Neuronal stem cell (in vitro differentiated cells): ENCODE measurements at regions not wholly inside any gene's neighbourhood (a gene's known extent, or its start where the extent isn't known, plus 50 kb on each side); places are given as distances from the start of the nearest gene placed in this dataset.

Experiments
- DNase-seq: peaks from one replicate; pipeline ENCODE4 v3.0.0-alpha.2; 2013; ENCODE audit warnings: low spot score
- H2AFZ ChIP-seq: one replicate; pipeline ENCODE4 v1.6.1; 2013; ENCODE audit warnings: mild to moderate bottlenecking, low read length, inconsistent platforms
- H2AK5ac ChIP-seq: 2 replicates; pipeline ENCODE4 v1.6.1; 2013; ENCODE audit warnings: low read depth, mild to moderate bottlenecking, inconsistent platforms, low read length, moderate library complexity, mixed read lengths
- H2BK120ac ChIP-seq: 2 replicates; pipeline ENCODE4 v1.6.1; 2013; ENCODE audit warnings: low read depth, mild to moderate bottlenecking, inconsistent platforms, low read length, moderate library complexity, mixed read lengths
- H2BK12ac ChIP-seq: one replicate; pipeline ENCODE4 v1.6.1; 2013; ENCODE audit warnings: low read length, inconsistent platforms
- H2BK15ac ChIP-seq: 2 replicates; pipeline ENCODE4 v1.6.1; 2013; ENCODE audit warnings: mild to moderate bottlenecking, low read length, inconsistent platforms, mixed read lengths
- H2BK5ac ChIP-seq: one replicate; pipeline ENCODE4 v1.6.1; 2013; ENCODE audit warnings: inconsistent platforms, mild to moderate bottlenecking, low read length, moderate library complexity
- H3K14ac ChIP-seq: one replicate; pipeline ENCODE4 v1.6.1; 2013; ENCODE audit warnings: low read length, inconsistent platforms
- H3K18ac ChIP-seq: 2 replicates; pipeline ENCODE4 v1.6.1; 2013; ENCODE audit warnings: low read length, inconsistent platforms
- H3K23ac ChIP-seq: 2 replicates; pipeline ENCODE4 v1.6.1; 2013; ENCODE audit warnings: low read depth, mild to moderate bottlenecking, mixed read lengths, low read length, inconsistent platforms; ENCODE audit not compliant: poor library complexity
- H3K27ac ChIP-seq: replicated peaks from 3 replicates; pipeline ENCODE4 v1.5.1; 2013; ENCODE audit warnings: low read length, inconsistent platforms
- H3K27me3 ChIP-seq, 3 experiments: 2 replicates each; pipeline ENCODE4 v1.6.1; 2013; ENCODE audit warnings: low read length in 3 of 3, mild to moderate bottlenecking in 2 of 3, inconsistent platforms in 1 of 3, low read depth in 1 of 3, mixed read lengths in 1 of 3, moderate library complexity in 1 of 3; ENCODE audit not compliant: control insufficient read depth in 3 of 3, insufficient read depth in 3 of 3
- H3K36me3 ChIP-seq, 2 donors: replicated peaks in 1 of 2; 2 replicates each; pipeline ENCODE4 v1.6.1; 2013; ENCODE audit warnings: low read length in 2 of 2; ENCODE audit not compliant: control insufficient read depth in 2 of 2, insufficient read depth in 2 of 2
- H3K4ac ChIP-seq: 2 replicates; pipeline ENCODE4 v1.6.1; 2013; ENCODE audit warnings: inconsistent platforms, mild to moderate bottlenecking, low read length, moderate library complexity
- H3K4me1 ChIP-seq, 2 donors: 1 replicate in 1 of 2; 2 replicates in 1 of 2; pipeline ENCODE4 v1.6.1; 2013; ENCODE audit warnings: low read length in 2 of 2, low read depth in 1 of 2; ENCODE audit not compliant: control insufficient read depth in 2 of 2, insufficient read depth in 1 of 2
- H3K4me2 ChIP-seq: one replicate; pipeline ENCODE4 v1.6.1; 2013; ENCODE audit warnings: mild to moderate bottlenecking, low read length, inconsistent platforms; ENCODE audit not compliant: insufficient read depth, poor library complexity, severe bottlenecking
- H3K4me3 ChIP-seq, 2 donors: 2 replicates each; pipeline ENCODE4 v1.5.1; 2013; ENCODE audit warnings: low read length in 2 of 2, mild to moderate bottlenecking in 2 of 2, inconsistent platforms in 1 of 2, moderate library complexity in 1 of 2
- H3K79me1 ChIP-seq: one replicate; pipeline ENCODE4 v1.6.1; 2013; ENCODE audit warnings: low read depth, mild to moderate bottlenecking, inconsistent platforms, low read length, moderate library complexity
- H3K9ac ChIP-seq: one replicate; pipeline ENCODE4 v1.6.1; 2013; ENCODE audit warnings: mild to moderate bottlenecking, low read depth, low read length, inconsistent platforms; ENCODE audit not compliant: poor library complexity
- H3K9me3 ChIP-seq, 2 donors: replicated peaks in 1 of 2; 2 replicates each; pipeline versions ENCODE3 to v1.6.1; 2013; ENCODE audit warnings: low read length in 2 of 2, mild to moderate bottlenecking in 2 of 2, inconsistent platforms in 1 of 2, low read depth in 1 of 2, mixed read lengths in 1 of 2, moderate library complexity in 1 of 2; ENCODE audit not compliant: control insufficient read depth in 2 of 2, insufficient read depth in 1 of 2
- H4K8ac ChIP-seq: one replicate; pipeline ENCODE4 v1.6.1; 2013; ENCODE audit warnings: low read depth, mild to moderate bottlenecking, inconsistent platforms, low read length, moderate library complexity
- H4K91ac ChIP-seq: one replicate; pipeline ENCODE4 v1.6.1; 2013; ENCODE audit warnings: low read length, low read depth, mild to moderate bottlenecking, inconsistent platforms; ENCODE audit not compliant: poor library complexity
- WGBS, 2 donors: extraction: QIAGEN DNeasy Blood & Tissue Kit; methylation state at CpG; one replicate each; pipeline ENCODE4 v1.1.7; 2013; ENCODE audit warnings: missing lambda C conversion rate in 2 of 2, mixed read lengths in 1 of 2; ENCODE audit not compliant: insufficient read length in 2 of 2, insufficient replicate concordance in 1 of 2; ENCODE audit errors: extremely low coverage in 2 of 2; 5-methylcytosine and 5-hydroxymethylcytosine counted together

DNA sequence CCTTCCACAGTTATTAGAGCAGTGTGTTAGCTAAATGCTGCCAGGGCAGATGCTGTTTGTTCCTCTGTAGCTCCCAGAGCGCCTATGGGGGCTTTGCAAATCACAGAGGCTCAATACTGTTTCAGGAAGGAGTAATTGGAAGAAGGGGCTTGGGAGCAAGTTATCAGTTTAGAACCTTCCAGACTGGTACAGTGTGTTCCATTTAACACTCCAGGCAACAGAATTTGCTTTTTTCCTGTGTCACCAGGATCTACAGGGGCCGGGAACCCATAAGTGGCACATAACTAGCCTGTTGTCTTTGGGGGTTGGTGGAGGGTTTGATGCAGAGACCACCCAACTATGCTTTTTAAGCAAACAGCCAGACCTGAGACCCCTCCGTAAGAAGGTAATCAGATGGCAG is 307.3 kb upstream of the KCNN2 start:
- H2BK12ac ChIP-seq = peak overlapping the region; percentile 25
- H3K36me3 ChIP-seq = no peaks in the 10 kb centered on the region
- H4K91ac ChIP-seq = no peak overlapping the region
- peaks cover 5 to 10% of the 10 kb centered on the region in 2 donors for H3K4me1 ChIP-seq
- H3K27ac ChIP-seq = no peak overlapping the region
- no peak for DNase-seq
- H3K18ac ChIP-seq = peak overlapping the region; percentile 24
- no peak overlapping the region for H2BK5ac ChIP-seq
- no peak overlapping the region for H3K14ac ChIP-seq
- no peak overlapping the region for H3K9ac ChIP-seq
- H3K4me3 ChIP-seq = no peak overlapping the region
- no peaks in the 10 kb centered on the region for H3K9me3 ChIP-seq
- no peaks in the 10 kb centered on the region for H3K79me1 ChIP-seq
- H3K27me3 ChIP-seq = peaks cover 0 to 47% (median 10%) of the 10 kb centered on the region in 3 experiments
- H4K8ac ChIP-seq = no peak overlapping the region
- no peak overlapping the region for H2AK5ac ChIP-seq
- no peak overlapping the region for H3K4me2 ChIP-seq
- WGBS, 2 donors = no CpG with 5 or more reads among the region's 3 CpGs
- H3K4ac ChIP-seq = no peak overlapping the region
- peak overlapping the region; percentile 30 for H2BK15ac ChIP-seq
- no peak overlapping the region for H2BK120ac ChIP-seq
- H2AFZ ChIP-seq = no peak overlapping the region
- H3K23ac ChIP-seq = no peak overlapping the region

DNA sequence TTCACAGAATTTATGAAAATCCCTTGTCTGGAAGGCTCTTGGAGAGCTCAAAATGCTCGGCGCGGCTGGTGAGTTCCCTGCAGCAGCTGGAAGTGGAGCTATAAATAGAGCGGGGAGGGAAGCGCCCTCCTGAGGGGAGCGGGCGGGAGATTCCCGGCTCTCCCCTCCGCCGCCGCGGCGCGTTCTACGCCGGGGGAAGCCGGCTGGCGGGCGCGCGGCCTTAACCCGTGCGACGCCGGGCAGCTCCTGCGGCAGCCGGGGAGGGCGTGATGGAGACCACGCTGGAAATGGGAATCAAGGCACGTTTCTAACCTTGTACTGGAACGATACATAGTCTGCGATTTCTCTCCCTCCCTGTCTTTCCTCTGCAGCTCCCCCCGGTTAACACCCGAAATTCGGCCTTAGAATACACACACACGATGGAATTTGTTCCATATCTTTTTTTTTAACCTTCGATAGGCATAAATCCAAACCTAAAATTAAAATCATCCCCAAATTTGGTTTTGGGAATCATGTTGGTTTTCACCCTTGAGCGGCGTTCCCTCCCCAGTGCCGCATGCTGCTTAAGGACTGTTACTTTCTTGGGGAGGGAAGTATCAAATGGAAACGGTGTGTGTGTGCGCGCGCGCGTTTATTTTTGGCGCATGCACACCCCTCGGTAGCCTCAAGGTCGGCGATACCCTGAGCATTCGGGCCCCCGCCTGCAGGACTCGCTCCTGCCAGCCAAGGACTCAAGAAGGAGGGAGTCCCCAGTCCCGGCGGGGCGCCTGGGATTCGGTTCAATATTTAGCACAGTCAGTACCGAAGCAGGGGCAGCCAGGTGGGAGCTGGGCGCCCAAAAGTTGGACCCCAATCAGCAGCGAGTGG is 306.3 kb upstream of the KCNN2 start:
- H3K18ac ChIP-seq = peak overlapping the region; percentile 84
- H3K79me1 ChIP-seq = no peaks in the 10 kb centered on the region
- no CpG with 5 or more reads among the region's 60 CpGs for WGBS, 2 donors
- H3K9me3 ChIP-seq = no peaks in the 10 kb centered on the region
- peaks cover 0 to 47% (median 10%) of the 10 kb centered on the region in 3 experiments for H3K27me3 ChIP-seq
- no peak overlapping the region for H2BK12ac ChIP-seq
- no peak overlapping the region for H3K27ac ChIP-seq
- no peak overlapping the region for H3K9ac ChIP-seq
- H2BK120ac ChIP-seq = no peak overlapping the region
- H3K14ac ChIP-seq = no peak overlapping the region
- peak overlapping the region; percentile 68 for H2BK15ac ChIP-seq
- H2AFZ ChIP-seq = peak overlapping the region; percentile 85
- peak overlapping the region; percentile 90 for H3K4me2 ChIP-seq
- peak; percentile 65 for DNase-seq
- H4K91ac ChIP-seq = no peak overlapping the region
- no peak overlapping the region for H3K4ac ChIP-seq
- no peak overlapping the region for H4K8ac ChIP-seq
- no peak overlapping the region for H2BK5ac ChIP-seq
- H3K4me3 ChIP-seq = peak overlapping the region; percentile 30 to 74
- H3K4me1 ChIP-seq = peaks cover 5 to 10% of the 10 kb centered on the region in 2 donors
- no peaks in the 10 kb centered on the region for H3K36me3 ChIP-seq
- no peak overlapping the region for H2AK5ac ChIP-seq
- no peak overlapping the region for H3K23ac ChIP-seq

DNA sequence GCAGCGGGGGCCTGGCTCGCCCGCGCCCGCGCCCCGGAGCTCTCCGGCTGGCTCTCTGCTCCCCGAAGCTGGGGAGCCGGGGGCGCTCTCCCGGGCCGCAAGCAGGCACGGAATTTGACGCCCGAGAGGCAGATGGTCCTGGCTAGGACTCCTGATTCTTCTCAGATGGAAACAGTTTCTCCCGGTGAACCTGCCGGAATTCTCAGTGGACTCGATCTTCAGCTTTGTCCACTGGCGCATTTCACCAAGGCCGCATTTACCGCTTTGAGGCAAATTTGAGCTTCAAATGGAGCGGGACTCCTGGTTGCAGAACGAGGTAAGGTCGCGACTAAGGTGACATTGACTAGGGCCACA is 305.7 kb upstream of the KCNN2 start:
- no peak overlapping the region for H3K9ac ChIP-seq
- no peak overlapping the region for H3K27ac ChIP-seq
- H3K14ac ChIP-seq = no peak overlapping the region
- H2BK120ac ChIP-seq = no peak overlapping the region
- no peak overlapping the region for H3K23ac ChIP-seq
- no peaks in the 10 kb centered on the region for H3K79me1 ChIP-seq
- H2AK5ac ChIP-seq = no peak overlapping the region
- H3K18ac ChIP-seq = peak overlapping the region; percentile 84
- H3K4me3 ChIP-seq = peak overlapping the region in 1 of 2 donors; percentile 74
- no peak overlapping the region for H4K91ac ChIP-seq
- peak overlapping the region; percentile 85 for H2AFZ ChIP-seq
- no peaks in the 10 kb centered on the region for H3K9me3 ChIP-seq
- WGBS, 2 donors = no CpG with 5 or more reads among the region's 26 CpGs
- H2BK12ac ChIP-seq = no peak overlapping the region
- no peak overlapping the region for H3K4ac ChIP-seq
- H3K27me3 ChIP-seq = peaks cover 0 to 47% (median 10%) of the 10 kb centered on the region in 3 experiments
- H2BK15ac ChIP-seq = peak overlapping the region; percentile 68
- DNase-seq = no peak
- H3K4me2 ChIP-seq = peak overlapping the region; percentile 90
- no peak overlapping the region for H2BK5ac ChIP-seq
- peaks cover 5 to 10% of the 10 kb centered on the region in 2 donors for H3K4me1 ChIP-seq
- no peaks in the 10 kb centered on the region for H3K36me3 ChIP-seq
- no peak overlapping the region for H4K8ac ChIP-seq

DNA sequence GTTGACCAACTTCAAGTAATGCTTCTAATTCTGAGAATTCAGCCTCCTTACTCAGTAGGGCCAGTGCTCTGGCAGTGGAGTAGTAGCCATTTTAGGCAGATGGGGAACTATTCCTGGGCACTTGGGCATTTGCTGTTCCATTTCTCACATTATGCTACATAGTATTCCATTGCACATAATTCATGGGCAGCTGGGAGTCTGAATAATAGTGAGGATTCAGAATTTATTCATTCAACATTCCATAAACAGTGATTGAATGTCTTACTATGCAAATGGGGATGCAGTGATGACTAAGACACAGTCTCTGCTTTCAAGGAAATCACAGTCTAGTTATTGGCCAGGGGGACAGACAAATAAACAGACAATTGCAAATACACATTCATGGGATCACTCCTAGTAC is 301.0 kb upstream of the KCNN2 start:
- Histone ChIP-seq H3K9ac (no peak overlapping the region), H3K4me2 (no peak overlapping the region), H3K4ac (no peak overlapping the region), H4K91ac (no peak overlapping the region), H3K4me1 (peaks cover 0 to 6% of the 10 kb centered on the region in 2 donors), H2BK120ac (no peak overlapping the region), H2BK12ac (no peak overlapping the region), H2AK5ac (no peak overlapping the region), H2BK15ac (no peak overlapping the region), H3K14ac (no peak overlapping the region), H3K18ac (no peak overlapping the region), H3K36me3 (no peaks in the 10 kb centered on the region), H2BK5ac (no peak overlapping the region), H3K23ac (no peak overlapping the region), H2AFZ (no peak overlapping the region), H3K27me3 (peaks cover 0 to 21% (median 8%) of the 10 kb centered on the region in 3 experiments), H3K9me3 (no peaks in the 10 kb centered on the region), H4K8ac (no peak overlapping the region), H3K4me3 (no peak overlapping the region), H3K79me1 (no peaks in the 10 kb centered on the region), H3K27ac (no peak overlapping the region)
- no peak for DNase-seq
